Osteoblast (primary cell): ENCODE measurements at regions not wholly inside any gene's neighbourhood (a gene's known extent, or its start where the extent isn't known, plus 50 kb on each side); places are given as distances from the start of the nearest gene placed in this dataset.

Experiments used
- DNase-seq: peaks from one replicate; pipeline ENCODE4 v3.0.0; 2011; ENCODE audit warnings: low spot score, mixed read lengths; ENCODE audit not compliant: insufficient read length; ENCODE audit errors: missing footprints
- H2AFZ ChIP-seq: 2 replicates; pipeline ENCODE4 v1.6.0; 2011; ENCODE audit warnings: mild to moderate bottlenecking, low read length
- H3K27ac ChIP-seq: 2 replicates; pipeline ENCODE4 v1.5.1; 2011; ENCODE audit warnings: mild to moderate bottlenecking, low read depth, low read length, moderate library complexity
- H3K27me3 ChIP-seq: 2 replicates; pipeline ENCODE4 v1.6.0; 2012; ENCODE audit warnings: mild to moderate bottlenecking, control low read depth, inconsistent platforms, low read length, moderate library complexity; ENCODE audit not compliant: insufficient read depth
- H3K36me3 ChIP-seq: 2 replicates; pipeline ENCODE4 v1.5.1; 2011; ENCODE audit warnings: mild to moderate bottlenecking, low read length, control low read depth, moderate library complexity; ENCODE audit not compliant: insufficient read depth
- H3K4me1 ChIP-seq: 2 replicates; pipeline ENCODE4 v1.5.1; 2011; ENCODE audit warnings: mild to moderate bottlenecking, low read length, control low read depth, moderate library complexity; ENCODE audit not compliant: insufficient read depth
- H3K4me2 ChIP-seq: 2 replicates; pipeline ENCODE4 v1.6.0; 2011; ENCODE audit warnings: mild to moderate bottlenecking, low read length; ENCODE audit not compliant: insufficient read depth
- H3K4me3 ChIP-seq: fragments of 200-600 bp; sonication (generic); 3 replicates; pipeline ENCODE4 v1.5.1; 2012; ENCODE audit warnings: mild to moderate bottlenecking, low read length, inconsistent platforms; ENCODE audit not compliant: insufficient read depth
- H3K79me2 ChIP-seq: 2 replicates; pipeline ENCODE4 v1.6.0; 2012; ENCODE audit warnings: mild to moderate bottlenecking, low read length, control low read depth, inconsistent platforms; ENCODE audit not compliant: insufficient read depth
- H3K9me3 ChIP-seq: 2 replicates; pipeline ENCODE4 v1.5.1; 2011; ENCODE audit warnings: low read depth, low read length, control low read depth
- H4K20me1 ChIP-seq: 2 replicates; pipeline ENCODE4 v1.6.0; 2012; ENCODE audit warnings: mild to moderate bottlenecking, low read length, control low read depth; ENCODE audit not compliant: insufficient read depth
- CTCF ChIP-seq: IDR thresholded peaks from 2 replicates; pipeline ENCODE4 v1.5.1; 2011; ENCODE audit warnings: mild to moderate bottlenecking, low read depth, low read length, moderate library complexity; ENCODE audit errors: extremely low read depth

- H3K4me3 ChIP-seq, result no peak overlapping the region
Measured at GRCh38 chr5:117110548-117110947, 535.9 kb upstream of the SEMA6A start.

GRCh38 chr5:117107859-117108258, 533.2 kb upstream of the SEMA6A start:
- no peak for TF ChIP-seq CTCF
- no peaks in the 10 kb centered on the region for H4K20me1 ChIP-seq
- H3K27me3 ChIP-seq, result no peaks in the 10 kb centered on the region
- DNase-seq, result no peak
- H3K9me3 ChIP-seq, result peaks cover 2% of the 10 kb centered on the region
- H2AFZ ChIP-seq, result no peak overlapping the region
- H3K4me1 ChIP-seq, result no peaks in the 10 kb centered on the region
- H3K79me2 ChIP-seq, result no peaks in the 10 kb centered on the region
- H3K4me2 ChIP-seq, result no peak overlapping the region
- H3K4me3 ChIP-seq, result no peak overlapping the region
- no peaks in the 10 kb centered on the region for H3K36me3 ChIP-seq
- no peak overlapping the region for H3K27ac ChIP-seq

More at GRCh38 chr5:117110548-117110947, 535.9 kb upstream of the SEMA6A start:
- Histone ChIP-seq H2AFZ (no peak overlapping the region), H3K79me2 (no peaks in the 10 kb centered on the region), H3K9me3 (peaks cover 2% of the 10 kb centered on the region), H3K27me3 (no peaks in the 10 kb centered on the region), H3K36me3 (no peaks in the 10 kb centered on the region), H4K20me1 (no peaks in the 10 kb centered on the region), H3K27ac (no peak overlapping the region), H3K4me1 (no peaks in the 10 kb centered on the region), H3K4me2 (no peak overlapping the region)
- no peak for DNase-seq
- TF ChIP-seq CTCF, result no peak

GRCh38 chr5:117103703-117104102, 529.1 kb upstream of the SEMA6A start:
- Histone ChIP-seq H3K4me3 (no peak overlapping the region), H3K9me3 (peaks cover 8% of the 10 kb centered on the region), H3K27ac (no peak overlapping the region), H3K79me2 (no peaks in the 10 kb centered on the region), H2AFZ (no peak overlapping the region), H3K4me1 (no peaks in the 10 kb centered on the region), H4K20me1 (no peaks in the 10 kb centered on the region), H3K36me3 (no peaks in the 10 kb centered on the region), H3K27me3 (no peaks in the 10 kb centered on the region), H3K4me2 (no peak overlapping the region)
- no peak for TF ChIP-seq CTCF
- DNase-seq, result no peak

GRCh38 chr5:117102591-117102990, 528.0 kb upstream of the SEMA6A start:
- no peaks in the 10 kb centered on the region for H3K79me2 ChIP-seq
- DNase-seq, result no peak
- H3K36me3 ChIP-seq, result no peaks in the 10 kb centered on the region
- H3K4me2 ChIP-seq, result no peak overlapping the region
- no peaks in the 10 kb centered on the region for H3K27me3 ChIP-seq
- H3K4me1 ChIP-seq, result no peaks in the 10 kb centered on the region
- no peak overlapping the region for H3K27ac ChIP-seq
- no peak overlapping the region for H2AFZ ChIP-seq
- H3K9me3 ChIP-seq, result peaks cover 6% of the 10 kb centered on the region
- no peak overlapping the region for H3K4me3 ChIP-seq
- no peak for TF ChIP-seq CTCF
- H4K20me1 ChIP-seq, result no peaks in the 10 kb centered on the region
